Stimulated activated naive CD8-positive, alpha-beta T cell treated with anti-CD3 and anti-CD28 coated beads, Interleukin-15, amount 100 ng/mL, for 72 hours (primary cell): ENCODE measurements at regions not wholly inside any gene's neighbourhood (a gene's known extent, or its start where the extent isn't known, plus 50 kb on each side); places are given as distances from the start of the nearest gene placed in this dataset.

ENCODE experiments used
- ATAC-seq: fragments of 150-1000 bp; cut with Tn5 transposase; 2 replicates; pipeline ENCODE4 v1.10.0; 2021; ENCODE audit warnings: mild to moderate bottlenecking, moderate library complexity
- DNase-seq, 2 donors: peaks; one replicate each; pipeline ENCODE4 v3.0.0; 2021 to 2022
- H3K27ac Mint-ChIP-seq, 2 donors: one replicate each; pipeline ENCODE4 v1.8.0; 2022; ENCODE audit warnings: mild to moderate bottlenecking in 2 of 2, mixed read lengths in 2 of 2, moderate library complexity in 2 of 2
- H3K27me3 Mint-ChIP-seq: one replicate; pipeline ENCODE4 v1.8.0; 2022; ENCODE audit warnings: mixed read lengths
- H3K4me1 Mint-ChIP-seq: one replicate; pipeline ENCODE4 v1.8.0; 2022; ENCODE audit warnings: mild to moderate bottlenecking, mixed read lengths
- H3K4me3 Mint-ChIP-seq, 2 donors: one replicate each; pipeline ENCODE4 v1.8.0; 2022; ENCODE audit warnings: mild to moderate bottlenecking in 2 of 2, mixed read lengths in 2 of 2, moderate library complexity in 1 of 2
- H3K9me3 Mint-ChIP-seq, 2 donors: one replicate each; pipeline ENCODE4 v1.8.0; 2022; ENCODE audit warnings: mixed read lengths in 2 of 2

DNA sequence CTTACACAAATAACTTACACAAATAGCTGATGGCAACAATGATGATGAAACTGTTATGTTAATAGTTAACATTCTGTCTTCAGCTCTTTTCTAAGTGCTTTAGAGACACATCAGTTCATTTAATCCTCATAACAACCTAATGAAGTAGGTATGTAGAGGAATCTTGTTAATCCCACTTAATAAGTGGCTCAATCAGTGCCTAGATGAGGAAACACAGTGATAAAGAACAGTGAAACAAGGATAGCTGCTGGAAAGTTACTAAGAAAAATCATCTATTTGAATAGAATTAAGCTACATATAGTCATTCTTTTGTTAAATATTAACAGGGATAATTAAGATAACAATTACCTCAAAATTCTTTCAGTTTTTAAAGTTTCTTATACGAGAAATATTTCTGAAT lies 487.6 kb downstream of the ARL4A start:
- H3K9me3 Mint-ChIP-seq, result no peaks in the 10 kb centered on the region
- no peak for DNase-seq
- no peak overlapping the region for H3K4me3 Mint-ChIP-seq
- H3K27ac Mint-ChIP-seq, result no peak overlapping the region
- H3K4me1 Mint-ChIP-seq, result no peaks in the 10 kb centered on the region
- ATAC-seq, result no peak
- no peaks in the 10 kb centered on the region for H3K27me3 Mint-ChIP-seq

DNA sequence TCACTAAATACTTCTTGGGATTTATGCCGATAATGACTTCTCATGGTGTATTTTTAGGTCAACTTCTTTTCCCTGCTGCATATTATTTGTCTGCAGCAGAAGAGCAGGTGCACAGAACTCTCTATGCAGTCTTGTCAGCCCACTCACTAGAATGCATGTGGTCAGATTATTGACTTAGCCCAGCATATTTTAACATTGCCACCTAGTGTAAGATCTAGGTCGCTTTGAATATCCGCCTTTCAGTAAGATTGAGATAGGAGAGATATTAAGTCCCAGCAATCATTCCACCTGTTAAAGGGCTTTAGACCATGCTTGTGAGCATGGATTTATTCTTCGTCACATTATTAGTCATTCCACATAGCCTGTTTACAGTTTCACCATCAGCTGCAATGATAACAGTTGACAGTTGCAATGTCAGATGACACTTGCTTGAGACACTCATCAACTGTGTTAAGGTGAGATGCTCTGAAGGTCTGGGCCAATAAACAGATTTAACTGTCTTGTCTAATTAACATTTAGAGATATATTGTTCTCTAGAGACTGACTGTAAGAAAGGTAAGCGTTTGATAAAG lies 491.7 kb downstream of the ARL4A start:
- no peak overlapping the region for H3K4me3 Mint-ChIP-seq
- H3K9me3 Mint-ChIP-seq, result no peaks in the 10 kb centered on the region
- ATAC-seq (no peak), DNase-seq (no peak)
- H3K27ac Mint-ChIP-seq, result no peak overlapping the region
- no peaks in the 10 kb centered on the region for H3K27me3 Mint-ChIP-seq
- H3K4me1 Mint-ChIP-seq, result no peaks in the 10 kb centered on the region

DNA sequence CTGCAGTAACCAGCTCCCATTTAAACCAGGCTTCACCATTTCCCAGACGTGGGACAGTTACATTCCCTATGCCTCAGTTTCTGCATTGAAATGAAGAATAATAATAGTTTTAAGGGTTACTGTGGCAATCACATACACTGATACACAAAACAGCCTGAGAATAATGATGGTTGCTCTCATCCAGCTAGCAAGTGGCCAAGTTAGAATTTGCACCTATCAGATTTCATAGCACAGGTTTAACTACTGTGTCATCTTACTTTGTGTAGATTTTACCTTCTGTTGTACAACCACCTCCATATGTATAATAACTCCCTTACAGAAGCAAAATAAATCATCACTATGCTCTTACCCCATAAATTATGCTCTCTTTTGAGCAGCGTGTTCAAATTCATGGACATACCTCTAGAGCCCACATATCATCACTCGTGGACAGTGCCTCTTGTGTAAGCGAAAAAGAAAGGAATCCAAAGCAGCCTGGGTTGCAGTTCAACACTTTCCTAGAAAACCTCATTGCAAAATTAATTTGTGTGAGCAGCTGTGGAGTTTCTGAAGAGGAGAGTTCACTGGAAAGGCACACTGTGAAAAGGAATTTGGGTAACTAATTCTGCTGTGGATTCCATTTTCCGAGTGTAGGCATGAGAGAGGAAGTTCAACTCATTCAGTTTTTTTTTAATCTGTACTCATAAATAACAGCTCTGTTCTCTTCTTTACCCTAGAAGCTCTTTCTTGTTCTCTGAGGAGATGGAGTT lies 492.5 kb downstream of the ARL4A start:
- ATAC-seq, result no peak
- Mint-ChIP-seq H3K27me3 (no peaks in the 10 kb centered on the region), H3K27ac (no peak overlapping the region), H3K4me1 (no peaks in the 10 kb centered on the region), H3K9me3 (no peaks in the 10 kb centered on the region), H3K4me3 (no peak overlapping the region)
- DNase-seq, result no peak

DNA sequence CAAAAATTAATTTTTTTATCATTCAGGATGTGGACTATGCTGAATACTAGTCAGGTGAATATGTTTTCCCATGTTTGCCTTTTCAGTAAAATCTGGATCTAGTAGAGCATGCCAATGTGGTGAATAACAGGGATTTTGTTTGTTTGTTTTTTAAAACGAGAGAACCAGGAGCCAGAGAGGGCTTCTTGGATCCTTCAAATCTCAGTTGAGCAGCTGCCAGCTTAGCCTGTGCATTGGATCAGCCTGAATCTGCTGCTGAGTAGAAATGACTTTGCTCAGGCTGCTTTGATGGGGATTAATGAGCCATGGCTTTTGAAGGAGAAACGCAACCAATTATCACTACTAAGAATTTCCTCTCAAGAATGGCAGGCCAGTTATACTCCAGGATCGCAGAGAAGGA lies 493.8 kb downstream of the ARL4A start:
- no peak overlapping the region for H3K4me3 Mint-ChIP-seq
- H3K9me3 Mint-ChIP-seq, result no peaks in the 10 kb centered on the region
- H3K27ac Mint-ChIP-seq, result no peak overlapping the region
- no peaks in the 10 kb centered on the region for H3K27me3 Mint-ChIP-seq
- ATAC-seq (no peak), DNase-seq (no peak)
- no peaks in the 10 kb centered on the region for H3K4me1 Mint-ChIP-seq

DNA sequence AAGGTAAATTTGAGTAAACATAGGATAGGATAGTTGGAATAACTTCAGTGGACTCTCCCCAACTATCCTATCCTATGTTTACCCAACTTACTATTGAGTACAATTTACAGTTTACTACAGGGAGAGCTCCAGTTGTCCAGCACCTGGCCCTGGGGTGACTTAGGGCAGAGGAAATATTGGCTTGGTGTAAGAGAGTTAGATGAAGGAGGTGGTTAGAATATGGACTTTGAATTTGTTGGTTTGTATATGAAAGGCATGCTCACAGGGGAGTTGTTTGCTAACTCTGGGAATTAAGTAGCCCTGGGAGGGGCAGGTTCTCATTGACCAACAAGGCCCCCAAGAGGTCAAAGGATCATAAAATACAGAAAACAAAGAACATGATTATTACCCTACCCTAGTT lies 497.7 kb downstream of the ARL4A start:
- DNase-seq (no peak), ATAC-seq (no peak)
- H3K27ac Mint-ChIP-seq, result no peak overlapping the region

DNA sequence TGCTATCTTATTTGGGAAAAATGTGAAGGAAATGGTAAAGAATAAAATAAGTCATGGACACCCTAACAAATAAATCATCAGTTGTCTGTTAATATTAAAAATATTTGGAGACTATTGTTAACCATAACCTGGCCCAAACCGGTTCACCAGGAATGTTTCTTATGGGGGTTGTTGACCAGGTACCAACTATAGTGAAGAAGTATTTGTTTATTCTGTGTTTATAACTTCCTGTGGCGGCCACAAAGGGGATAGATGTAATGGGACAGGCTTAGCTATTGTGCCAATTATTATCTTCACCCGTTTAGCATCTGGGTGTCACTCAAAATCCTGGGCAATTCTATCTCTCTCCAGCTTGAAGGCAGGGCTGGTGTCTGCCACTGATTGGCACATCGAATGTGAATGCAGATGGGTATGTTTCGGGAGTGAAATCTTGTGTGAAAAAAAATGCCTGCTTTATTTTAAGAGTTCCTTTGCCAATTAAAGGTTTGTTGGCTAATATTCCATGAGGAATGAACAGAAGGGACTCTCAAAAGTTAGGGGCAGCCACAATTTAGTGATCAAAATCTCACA lies 500.9 kb downstream of the ARL4A start:
- DNase-seq (no peak), ATAC-seq (no peak)
- Mint-ChIP-seq H3K9me3 (no peaks in the 10 kb centered on the region), H3K4me1 (no peaks in the 10 kb centered on the region), H3K4me3 (no peak overlapping the region), H3K27me3 (no peaks in the 10 kb centered on the region), H3K27ac (no peak overlapping the region)

More for the DNA sequence above, 497.7 kb downstream of the ARL4A start:
- Mint-ChIP-seq H3K27me3 (no peaks in the 10 kb centered on the region), H3K4me1 (no peaks in the 10 kb centered on the region), H3K9me3 (no peaks in the 10 kb centered on the region), H3K4me3 (no peak overlapping the region)

DNA sequence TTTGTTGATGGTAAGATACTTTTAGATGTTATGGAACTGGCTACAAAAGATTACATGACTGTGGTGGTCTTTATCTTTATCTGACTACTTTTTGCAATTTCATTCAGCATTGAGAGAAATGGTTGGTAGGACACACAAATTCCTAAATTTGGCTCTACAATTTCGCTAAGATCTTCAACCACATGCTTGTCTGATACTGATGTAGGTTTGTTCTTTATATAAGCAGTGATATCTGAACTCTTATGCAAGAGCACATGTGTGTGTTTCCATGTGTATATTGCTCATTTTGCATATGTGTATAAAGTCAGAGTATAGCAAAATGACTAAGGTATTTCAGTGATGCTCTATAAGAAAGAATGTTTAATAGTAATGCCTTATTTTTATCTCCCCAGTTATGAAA lies 501.5 kb downstream of the ARL4A start:
- DNase-seq (no peak), ATAC-seq (no peak)
- Mint-ChIP-seq H3K9me3 (no peaks in the 10 kb centered on the region), H3K4me3 (no peak overlapping the region), H3K27me3 (no peaks in the 10 kb centered on the region), H3K4me1 (no peaks in the 10 kb centered on the region), H3K27ac (no peak overlapping the region)

DNA sequence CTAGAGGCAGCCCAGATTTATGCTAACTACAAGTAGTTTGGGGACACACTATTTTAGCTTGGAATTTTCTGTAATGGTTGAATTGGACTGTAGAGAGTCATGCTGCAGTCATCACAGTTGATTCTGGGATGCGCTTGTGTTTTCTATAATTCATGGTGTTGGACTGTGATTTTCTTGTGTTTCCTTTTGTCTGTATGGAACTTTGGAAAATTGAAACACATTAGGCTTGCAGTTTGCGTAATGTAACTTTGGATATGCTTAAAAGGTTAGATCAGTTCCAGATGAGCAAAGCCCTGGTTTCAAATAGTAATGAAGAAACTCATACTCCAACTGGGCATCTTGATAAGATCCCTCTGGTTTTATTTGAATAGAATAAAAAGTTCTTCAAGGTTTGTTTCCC lies 502.2 kb downstream of the ARL4A start:
- DNase-seq (no peak), ATAC-seq (no peak)
- H3K27ac Mint-ChIP-seq, result no peak overlapping the region
- H3K4me3 Mint-ChIP-seq, result no peak overlapping the region
- H3K9me3 Mint-ChIP-seq, result no peaks in the 10 kb centered on the region
- H3K4me1 Mint-ChIP-seq, result no peaks in the 10 kb centered on the region
- H3K27me3 Mint-ChIP-seq, result no peaks in the 10 kb centered on the region

DNA sequence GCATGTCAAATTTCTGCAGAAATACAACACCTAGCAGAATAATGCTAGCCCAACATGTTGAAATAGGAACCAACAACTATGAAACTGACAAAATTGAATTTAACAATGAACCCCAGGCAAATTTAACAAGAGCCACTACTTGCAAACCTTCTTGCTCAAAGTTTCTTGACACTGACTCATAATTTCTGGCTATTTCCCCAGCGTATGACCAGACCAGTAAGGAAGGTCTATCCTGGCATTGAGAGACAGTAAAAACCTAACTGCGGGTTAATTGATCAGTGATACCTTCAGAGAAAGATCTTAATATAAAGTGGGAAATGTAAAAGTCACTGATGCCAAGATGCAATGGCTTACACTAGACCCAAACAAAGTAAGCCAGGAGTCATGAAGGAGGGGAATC lies 510.1 kb downstream of the ARL4A start:
- no peak overlapping the region for H3K27ac Mint-ChIP-seq
- H3K4me1 Mint-ChIP-seq, result no peaks in the 10 kb centered on the region
- H3K9me3 Mint-ChIP-seq, result no peaks in the 10 kb centered on the region
- H3K27me3 Mint-ChIP-seq, result peaks cover 8% of the 10 kb centered on the region
- DNase-seq, result no peak
- no peak for ATAC-seq
- no peak overlapping the region for H3K4me3 Mint-ChIP-seq

DNA sequence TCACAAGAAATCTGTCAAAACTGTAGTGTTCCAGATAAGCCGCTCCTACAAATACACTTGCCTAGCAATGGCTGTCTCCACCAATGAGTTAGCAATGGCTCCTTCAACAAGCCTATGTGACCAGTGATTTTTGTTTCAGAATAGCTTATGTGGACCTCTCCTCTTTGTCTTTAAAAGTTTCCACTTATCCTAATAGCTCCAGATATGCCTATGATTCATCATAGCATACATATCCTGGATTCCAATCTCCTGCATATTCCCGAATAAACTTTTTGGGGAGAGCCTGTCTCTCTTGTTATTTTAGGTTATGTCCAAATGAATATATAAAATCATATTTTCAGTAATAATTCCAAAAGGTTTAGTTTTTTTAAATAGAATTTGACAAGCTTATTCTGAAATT lies 510.6 kb downstream of the ARL4A start:
- DNase-seq, result no peak
- Mint-ChIP-seq H3K27me3 (peaks cover 8% of the 10 kb centered on the region), H3K4me3 (no peak overlapping the region), H3K9me3 (no peaks in the 10 kb centered on the region), H3K4me1 (no peaks in the 10 kb centered on the region), H3K27ac (no peak overlapping the region)
- no peak for ATAC-seq

DNA sequence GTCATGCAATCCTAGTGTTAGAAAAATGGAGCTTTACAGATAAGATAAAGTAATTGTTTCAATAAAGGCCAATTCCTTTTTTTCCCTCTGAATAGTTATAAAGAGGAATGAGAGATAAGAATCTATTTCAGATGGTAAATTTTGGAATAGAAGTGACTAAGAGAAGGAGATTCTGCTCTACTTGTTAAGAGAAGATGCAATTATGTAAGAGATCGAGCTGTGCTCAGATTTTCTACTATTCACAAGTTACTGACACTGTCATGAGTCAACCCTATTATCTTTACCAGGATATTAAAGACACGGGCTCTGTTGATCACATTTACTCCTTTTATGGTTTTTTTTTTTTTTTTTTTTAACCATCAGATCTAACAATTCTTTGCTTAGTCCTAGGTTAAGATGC lies 511.3 kb downstream of the ARL4A start:
- DNase-seq (no peak), ATAC-seq (no peak)
- Mint-ChIP-seq H3K4me3 (no peak overlapping the region), H3K9me3 (no peaks in the 10 kb centered on the region), H3K27me3 (peaks cover 8% of the 10 kb centered on the region), H3K4me1 (no peaks in the 10 kb centered on the region), H3K27ac (no peak overlapping the region)

DNA sequence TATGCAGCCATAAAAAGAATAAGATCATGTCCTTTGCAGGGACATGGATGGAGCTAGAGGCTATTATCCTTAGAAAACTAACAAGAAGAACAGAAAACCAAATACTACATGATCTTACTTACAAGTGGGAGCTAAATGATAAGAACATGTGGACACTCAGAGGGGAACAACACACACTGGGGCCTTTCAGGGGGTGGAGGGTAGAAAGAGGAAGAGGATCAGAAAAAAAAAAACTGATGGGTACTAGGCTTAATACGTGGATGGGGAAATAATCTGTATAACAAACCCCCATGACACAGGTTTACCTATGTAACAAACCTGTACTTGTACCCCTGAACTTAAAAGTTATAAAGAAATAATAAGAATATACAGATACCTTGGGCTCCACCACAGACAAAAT lies 514.2 kb downstream of the ARL4A start:
- no peaks in the 10 kb centered on the region for H3K9me3 Mint-ChIP-seq
- H3K27ac Mint-ChIP-seq, result no peak overlapping the region
- H3K4me3 Mint-ChIP-seq, result no peak overlapping the region
- ATAC-seq, result no peak
- peaks cover 21% of the 10 kb centered on the region for H3K27me3 Mint-ChIP-seq
- H3K4me1 Mint-ChIP-seq, result no peaks in the 10 kb centered on the region
- DNase-seq, result no peak

DNA sequence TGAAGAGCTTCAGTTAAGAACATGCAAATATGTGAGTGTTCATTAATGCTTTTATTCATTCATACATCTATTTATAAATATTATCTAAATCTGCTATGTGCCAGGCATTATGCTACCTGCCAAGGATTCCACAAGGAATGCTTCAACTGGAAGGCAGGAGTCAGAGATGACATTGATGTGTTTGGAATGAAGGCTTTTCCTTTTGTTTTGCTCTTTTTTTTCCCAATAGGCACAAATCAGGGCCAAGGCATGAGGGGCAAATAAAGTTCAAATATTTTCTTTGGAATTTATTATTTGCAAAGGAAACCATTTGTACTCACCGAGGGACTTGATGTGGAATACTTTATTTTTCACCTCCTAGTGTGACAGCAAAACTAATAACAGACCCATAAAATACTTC lies 530.3 kb downstream of the ARL4A start:
- no peak overlapping the region for H3K27ac Mint-ChIP-seq
- DNase-seq, result no peak
- H3K9me3 Mint-ChIP-seq, result no peaks in the 10 kb centered on the region
- ATAC-seq, result no peak
- H3K4me1 Mint-ChIP-seq, result no peaks in the 10 kb centered on the region
- no peak overlapping the region for H3K4me3 Mint-ChIP-seq
- H3K27me3 Mint-ChIP-seq, result no peaks in the 10 kb centered on the region

DNA sequence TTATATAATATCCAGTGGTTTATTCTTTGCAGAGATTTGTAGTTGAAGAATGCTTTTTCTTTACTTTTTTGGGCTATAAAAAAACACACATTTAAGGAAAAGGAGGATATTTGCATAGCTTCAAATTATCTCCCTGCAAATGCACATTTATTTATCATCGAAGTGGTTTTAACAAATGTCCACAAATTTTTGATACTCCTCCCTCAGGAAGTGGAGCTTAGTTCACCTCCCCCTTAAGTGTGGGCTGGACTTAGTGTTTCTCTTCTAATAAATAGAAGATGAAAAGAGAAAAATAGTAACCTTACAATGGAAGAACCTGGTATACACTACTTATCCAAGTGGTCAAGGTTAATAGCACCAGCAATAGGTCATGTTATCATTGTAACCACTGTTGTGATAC lies 537.6 kb downstream of the ARL4A start:
- ATAC-seq (no peak), DNase-seq (no peak)
- Mint-ChIP-seq H3K4me3 (no peak overlapping the region), H3K4me1 (no peaks in the 10 kb centered on the region), H3K9me3 (no peaks in the 10 kb centered on the region), H3K27me3 (no peaks in the 10 kb centered on the region), H3K27ac (no peak overlapping the region)

DNA sequence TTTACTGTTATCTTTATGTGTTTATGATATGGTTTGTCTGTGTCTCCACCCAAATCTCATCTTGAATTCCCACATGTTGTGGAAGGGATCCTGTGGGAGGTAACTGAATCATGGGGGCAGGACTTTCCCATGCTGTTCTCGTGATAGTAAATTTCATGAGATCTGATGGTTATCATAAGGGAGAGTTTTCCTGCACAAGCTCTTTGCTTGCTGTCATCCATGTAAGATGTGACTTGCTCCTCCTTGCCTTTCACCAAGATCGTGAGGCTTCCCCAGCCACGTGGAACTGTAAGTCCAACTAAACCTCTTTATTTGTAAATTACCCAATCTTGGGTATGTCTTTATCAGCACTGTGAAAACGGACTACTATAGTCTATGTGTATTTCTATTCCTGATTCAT lies 539.0 kb downstream of the ARL4A start:
- H3K27ac Mint-ChIP-seq, result no peak overlapping the region
- H3K4me1 Mint-ChIP-seq, result no peaks in the 10 kb centered on the region
- no peak for DNase-seq
- no peak overlapping the region for H3K4me3 Mint-ChIP-seq
- H3K27me3 Mint-ChIP-seq, result no peaks in the 10 kb centered on the region
- ATAC-seq, result no peak
- no peaks in the 10 kb centered on the region for H3K9me3 Mint-ChIP-seq

DNA sequence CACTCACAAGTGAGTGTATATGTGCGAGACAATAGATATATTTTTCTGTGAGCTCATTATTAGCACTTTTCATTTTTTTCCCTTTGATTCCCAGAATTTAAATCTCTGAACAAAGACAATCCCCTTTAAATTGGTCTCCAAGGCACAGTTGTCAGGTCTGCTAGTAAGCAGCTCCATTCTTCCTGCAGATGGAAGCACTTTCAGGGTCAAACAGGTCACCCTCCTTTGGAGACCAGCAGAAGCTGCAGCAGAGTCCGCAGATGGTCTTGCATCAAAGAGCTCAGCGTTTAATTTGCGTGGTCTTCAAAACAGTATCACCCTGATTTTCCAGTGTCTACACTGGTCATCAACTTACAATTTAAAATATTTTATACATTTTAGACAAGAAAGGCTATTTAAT lies 543.8 kb downstream of the ARL4A start:
- no peak overlapping the region for H3K4me3 Mint-ChIP-seq
- DNase-seq, result no peak
- H3K4me1 Mint-ChIP-seq, result no peaks in the 10 kb centered on the region
- ATAC-seq, result no peak
- H3K9me3 Mint-ChIP-seq, result no peaks in the 10 kb centered on the region
- H3K27me3 Mint-ChIP-seq, result no peaks in the 10 kb centered on the region
- no peak overlapping the region for H3K27ac Mint-ChIP-seq

DNA sequence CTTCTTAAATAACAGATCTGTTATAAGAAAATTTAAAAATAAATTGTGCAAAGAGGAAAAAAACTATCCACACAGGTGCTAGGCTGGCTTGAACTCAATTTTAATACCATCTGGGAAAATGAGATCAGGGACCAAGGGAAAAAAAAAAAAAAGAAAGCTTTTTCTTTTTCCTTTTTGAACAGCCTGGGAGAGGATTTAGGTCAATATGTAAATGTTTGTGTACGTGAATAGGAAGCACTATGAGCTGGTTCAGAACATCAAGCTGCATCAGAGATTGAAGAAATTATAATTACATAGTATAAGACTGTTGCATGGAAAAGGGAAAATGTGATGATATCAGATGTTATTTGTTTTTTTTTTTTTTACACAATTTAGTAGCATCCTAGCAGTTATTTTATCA lies 548.0 kb downstream of the ARL4A start:
- H3K9me3 Mint-ChIP-seq, result no peaks in the 10 kb centered on the region
- H3K27me3 Mint-ChIP-seq, result no peaks in the 10 kb centered on the region
- H3K4me1 Mint-ChIP-seq, result no peaks in the 10 kb centered on the region
- ATAC-seq (no peak), DNase-seq (no peak)
- no peak overlapping the region for H3K4me3 Mint-ChIP-seq
- H3K27ac Mint-ChIP-seq, result no peak overlapping the region
